Endothelial cell of umbilical vein (primary cell): ENCODE measurements at regions not wholly inside any gene's neighbourhood (a gene's known extent, or its start where the extent isn't known, plus 50 kb on each side); places are given as distances from the start of the nearest gene placed in this dataset.

Source experiments
- BruUV-seq: library from RNA; stranded (reverse); fragments of 400-500 nt; replicated peaks from 2 replicates; lab custom pipeline; 2021; lab: Mats Ljungman, UMichigan
- CTCF ChIA-PET: fragments of 300-600, 350-600 bp; sonication (Branson Sonifier 250); formaldehyde crosslinking; loops from one replicate; lab custom pipeline; 2021; ENCODE audit warnings: antibody characterized with exemption, inconsistent platforms; lab: Charles Lee
- POLR2A ChIA-PET: fragments of 300-600, 350-600 bp; sonication (Branson Sonifier 250); formaldehyde crosslinking; loops from one replicate; lab custom pipeline; 2021; ENCODE audit warnings: antibody characterized with exemption, inconsistent platforms; lab: Charles Lee
- DNase-seq: peaks from one replicate; pipeline ENCODE4 v3.0.0-alpha.2; 2011; ENCODE audit warnings: low read depth, low spot score
- FAIRE-seq: peaks from 2 replicates; lab custom pipeline; 2011; peaks lifted over from hg19 to GRCh38; lab: Jason Lieb, UNC
- H2AFZ ChIP-seq: 2 replicates; pipeline ENCODE4 v1.6.0; 2012; ENCODE audit warnings: low read depth, low read length, control low read depth, inconsistent platforms
- H3K27ac ChIP-seq: 2 replicates; pipeline ENCODE4 v1.5.1; 2011; ENCODE audit warnings: low read depth, mild to moderate bottlenecking, control low read depth, low read length, moderate library complexity; ENCODE audit not compliant: insufficient read depth
- H3K27me3 ChIP-seq, 2 experiments: 2 replicates each; pipeline versions ENCODE4 v1.6.0 to v1.6.1; 2011; ENCODE audit warnings: low read length in 2 of 2, mixed read lengths in 1 of 2; ENCODE audit not compliant: control insufficient read depth in 2 of 2, insufficient read depth in 2 of 2
- H3K36me3 ChIP-seq, 2 experiments: 2 replicates in 1 of 2; 3 replicates in 1 of 2; pipeline ENCODE4 v1.5.1; 2011; ENCODE audit warnings: low read length in 2 of 2, mild to moderate bottlenecking in 1 of 2, moderate library complexity in 1 of 2; ENCODE audit not compliant: control insufficient read depth in 2 of 2, insufficient read depth in 2 of 2; ENCODE audit errors: extremely low read depth in 1 of 2
- H3K4me1 ChIP-seq: 3 replicates; pipeline ENCODE4 v1.5.1; 2011; ENCODE audit warnings: mild to moderate bottlenecking, low read length; ENCODE audit not compliant: control insufficient read depth, insufficient read depth; ENCODE audit errors: extremely low read depth
- H3K4me2 ChIP-seq: 2 replicates; pipeline ENCODE4 v1.6.1; 2011; ENCODE audit warnings: low read length, control low read depth, mixed read lengths; ENCODE audit not compliant: insufficient read depth
- H3K4me3 ChIP-seq, 3 experiments: fragments of 200-600 bp in 1 of 3; sonication (generic), shearing (Covaris generic) in 1 of 3; replicated peaks in 1 of 3; 2 replicates each; pipeline ENCODE4 v1.5.1; 2011 to 2016; ENCODE audit warnings: control low read depth in 3 of 3, low read length in 3 of 3, mild to moderate bottlenecking in 2 of 3, inconsistent platforms in 1 of 3, low read depth in 1 of 3, moderate library complexity in 1 of 3; ENCODE audit not compliant: insufficient read depth in 1 of 3
- H3K79me2 ChIP-seq: 2 replicates; pipeline ENCODE4 v1.6.0; 2012; ENCODE audit warnings: low read length, inconsistent platforms; ENCODE audit not compliant: control insufficient read depth, insufficient read depth
- H3K9ac ChIP-seq: replicated peaks from 2 replicates; pipeline ENCODE3; 2011; ENCODE audit warnings: low read length, control low read depth; ENCODE audit not compliant: insufficient read depth; ENCODE audit errors: extremely low read depth
- H3K9me1 ChIP-seq: replicated peaks from 3 replicates; pipeline ENCODE4 v1.6.0; 2011; ENCODE audit warnings: mild to moderate bottlenecking, low read length; ENCODE audit not compliant: control insufficient read depth, insufficient read depth; ENCODE audit errors: extremely low read depth
- H3K9me3 ChIP-seq: replicated peaks from 2 replicates; pipeline ENCODE4 v1.5.1; 2012; ENCODE audit warnings: low read length, inconsistent platforms; ENCODE audit not compliant: control insufficient read depth, insufficient read depth
- H4K20me1 ChIP-seq: replicated peaks from 2 replicates; pipeline ENCODE3; 2011; ENCODE audit warnings: mild to moderate bottlenecking, low read length; ENCODE audit not compliant: control insufficient read depth, insufficient read depth; ENCODE audit errors: extremely low read depth
- CTCF ChIP-seq, 2 donors: IDR thresholded peaks; 1 replicate in 1 of 2; 2 replicates in 1 of 2; pipeline ENCODE4 v1.5.1; 2011; ENCODE audit warnings: low read length in 2 of 2, mild to moderate bottlenecking in 2 of 2, moderate library complexity in 2 of 2, control low read depth in 1 of 2, inconsistent platforms in 1 of 2, low read depth in 1 of 2; ENCODE audit not compliant: insufficient read depth in 1 of 2; ENCODE audit errors: extremely low read depth in 1 of 2
- EZH2 ChIP-seq: IDR thresholded peaks from 2 replicates; pipeline ENCODE4 v1.6.1; 2012; ENCODE audit warnings: borderline replicate concordance, low read depth, mild to moderate bottlenecking, moderate library complexity, low read length, inconsistent platforms; ENCODE audit not compliant: severe bottlenecking
- FOS ChIP-seq: IDR thresholded peaks from 2 replicates; pipeline ENCODE4 v1.6.1; 2011; ENCODE audit warnings: mild to moderate bottlenecking, low read length, moderate library complexity, borderline replicate concordance; ENCODE audit not compliant: insufficient read depth
- GATA2 ChIP-seq: IDR thresholded peaks from 2 replicates; pipeline ENCODE4 v1.7.0; 2011; ENCODE audit warnings: low read depth, mild to moderate bottlenecking, moderate library complexity, mixed read lengths, low read length; ENCODE audit not compliant: insufficient read length, insufficient read depth
- JUN ChIP-seq: IDR thresholded peaks from 2 replicates; pipeline ENCODE4 v1.6.1; 2011; ENCODE audit warnings: borderline replicate concordance, low read depth; ENCODE audit not compliant: insufficient read length, insufficient read depth
- MYC ChIP-seq: IDR thresholded peaks from one replicate; pipeline ENCODE4 v1.6.1; 2011; ENCODE audit warnings: mild to moderate bottlenecking, low read depth, low read length
- POLR2A ChIP-seq: IDR thresholded peaks from 2 replicates; pipeline ENCODE4 v1.6.1; 2012; ENCODE audit warnings: low read depth, mild to moderate bottlenecking, control low read depth, low read length
- POLR2AphosphoS5 ChIP-seq: IDR thresholded peaks from 2 replicates; pipeline ENCODE4 v1.6.1; 2012; ENCODE audit warnings: low read depth, mild to moderate bottlenecking, control low read depth, low read length, moderate library complexity; ENCODE audit not compliant: insufficient read depth
- dilution Hi-C: fragments of 300-500 bp; cut with MboI; formaldehyde crosslinking; loops from one replicate; pipeline ENCODE4 v1.15.0; 2019; ENCODE audit warnings: low sequenced_read_pairs; ENCODE audit not compliant: extremely low pct_ligation_motif_present
- intact Hi-C: fragments of 100-400 bp; cut with micrococcal nuclease; formaldehyde crosslinking; loops from one replicate; pipeline ENCODE4 v1.10.0; 2022
- TF ChIP-seq, protein P1 (sequence below): IDR thresholded peaks from 2 replicates; pipeline ENCODE4 v1.6.1; 2011; ENCODE audit not compliant: insufficient read depth, insufficient read length

DNA sequence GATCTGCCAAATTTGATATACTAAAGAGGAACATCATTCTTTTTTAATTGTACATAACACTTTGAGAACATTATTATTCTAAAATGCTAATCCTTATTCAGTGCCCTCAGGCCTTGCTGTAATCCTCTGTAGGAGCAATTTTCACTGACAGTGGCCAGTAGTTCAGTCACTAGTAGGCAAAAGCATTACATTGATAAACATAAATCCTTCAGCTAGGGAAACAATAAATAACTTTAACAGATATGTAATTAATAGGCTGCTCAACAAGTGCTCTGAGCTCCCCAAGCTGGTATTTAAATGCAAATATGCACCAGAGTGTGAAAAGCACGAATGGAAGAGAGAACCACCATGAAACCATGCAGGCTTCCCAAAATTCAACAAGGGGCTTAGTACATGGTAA, 77.7 kb upstream of the FAM47C start:
- Histone ChIP-seq H3K9me1 (no peaks in the 10 kb centered on the region), H3K9me3 (no peaks in the 10 kb centered on the region), H3K9ac (no peak overlapping the region), H3K27me3 (no peaks in the 10 kb centered on the region), H3K4me1 (no peaks in the 10 kb centered on the region), H3K4me3 (no peak overlapping the region), H4K20me1 (no peaks in the 10 kb centered on the region), H3K27ac (no peak overlapping the region), H3K36me3 (no peaks in the 10 kb centered on the region), H3K4me2 (no peak overlapping the region), H3K79me2 (no peaks in the 10 kb centered on the region), H2AFZ (no peak overlapping the region)
- FAIRE-seq (no peak), DNase-seq (no peak)
- TF ChIP-seq CTCF (IDR thresholded peaks at IDR 0.05; ENCODE audit: extremely low read depth in 1 of 2, insufficient read depth in 1 of 2, low read depth in 1 of 2, low read length in 2 of 2), result no peak
- no peak for TF ChIP-seq JUN
- TF ChIP-seq FOS, result no peak
- no peak for TF ChIP-seq GATA2
- no peak for TF ChIP-seq POLR2AphosphoS5
- TF ChIP-seq EZH2, result no peak
- TF ChIP-seq, protein P1, sequence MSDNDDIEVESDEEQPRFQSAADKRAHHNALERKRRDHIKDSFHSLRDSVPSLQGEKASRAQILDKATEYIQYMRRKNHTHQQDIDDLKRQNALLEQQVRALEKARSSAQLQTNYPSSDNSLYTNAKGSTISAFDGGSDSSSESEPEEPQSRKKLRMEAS, result no peak
- TF ChIP-seq MYC, result no peak
- TF ChIP-seq POLR2A, result no peak
- ChIA-PET POLR2A (no interaction called here), CTCF (no interaction called here)
- no TSS peak for BruUV-seq
- intact Hi-C loops, result no loop called here
- dilution Hi-C loops, result no loop called here
